Superior temporal gyrus (tissue), 1 donor: ENCODE measurements at regions not wholly inside any gene's neighbourhood (a gene's known extent, or its start where the extent isn't known, plus 50 kb on each side); places are given as distances from the start of the nearest gene placed in this dataset.

Source experiments
- DNase-seq: peaks from one replicate; pipeline ENCODE4 v3.0.0-alpha.2; 2016; ENCODE audit errors: extremely low spot score

- DNase-seq: no peak
These were observed 596.1 kb downstream of the IRX1 start for GRCh38 chr5:4191703-4192102.

GRCh38 chr5:4192111-4192510 lies 596.5 kb downstream of the IRX1 start:
- no peak for DNase-seq

- DNase-seq: no peak
These were observed 601.1 kb downstream of the IRX1 start for GRCh38 chr5:4196744-4197143.

DNA sequence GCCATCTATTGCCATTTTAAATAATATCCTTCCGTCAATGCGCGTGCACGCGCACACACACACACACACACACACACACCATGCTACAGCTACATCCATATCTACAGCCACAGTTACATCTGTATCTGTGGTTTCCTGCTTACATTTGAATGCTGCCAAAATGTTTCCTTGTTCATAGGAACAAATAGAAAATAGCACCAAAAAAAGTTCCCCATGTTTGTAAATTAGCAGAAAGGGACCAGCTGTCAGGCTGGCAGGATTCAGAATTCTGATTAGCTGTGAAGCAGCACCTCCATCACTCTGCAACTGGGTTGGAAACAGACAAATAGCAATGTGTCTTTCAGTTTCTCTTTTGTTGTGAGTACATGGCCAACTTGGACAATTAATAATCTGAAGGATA lies 601.5 kb downstream of the IRX1 start:
- DNase-seq: peak; percentile 14

GRCh38 chr5:4198461-4198860 lies 602.8 kb downstream of the IRX1 start:
- DNase-seq: no peak

DNA sequence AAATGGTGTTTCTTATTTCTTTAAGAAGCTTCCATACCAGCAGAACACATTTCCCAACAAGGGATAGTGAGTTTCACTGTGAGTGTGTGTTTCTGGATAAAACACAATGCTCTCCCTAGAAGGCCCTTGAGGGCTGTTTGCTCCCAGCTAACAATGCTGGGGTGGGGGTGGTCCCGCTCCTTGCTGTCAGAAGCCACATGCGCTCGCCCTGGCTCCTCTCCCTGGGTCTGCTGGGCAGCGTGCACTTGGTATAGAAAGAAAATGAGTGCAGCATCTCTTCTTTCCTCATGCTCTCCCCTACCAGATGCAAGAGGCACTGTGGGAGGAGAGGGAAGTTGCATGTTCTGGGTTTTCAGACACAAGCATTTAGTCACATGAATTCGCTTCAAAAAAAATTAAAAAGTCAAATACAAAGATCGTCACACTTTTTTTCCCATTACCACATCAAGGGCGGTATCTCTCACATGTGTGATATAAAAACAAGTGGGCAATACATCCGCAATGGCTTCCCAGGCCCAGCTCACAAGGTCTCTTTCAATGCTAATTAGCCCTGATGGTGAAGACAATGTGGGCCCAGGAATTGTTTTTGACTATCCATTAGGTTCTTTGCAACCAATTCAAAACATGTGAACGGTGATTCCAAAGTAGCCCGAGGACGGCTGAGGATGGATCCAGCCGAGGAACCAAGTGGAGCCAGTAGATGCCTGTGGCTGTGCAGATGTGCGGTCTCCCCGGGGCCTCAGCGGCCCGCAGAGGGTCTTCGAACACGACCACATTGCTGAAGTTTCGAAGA lies 603.6 kb downstream of the IRX1 start:
- no peak for DNase-seq

- no peak for DNase-seq
These were observed 607.5 kb downstream of the IRX1 start for GRCh38 chr5:4203146-4203545.

DNA sequence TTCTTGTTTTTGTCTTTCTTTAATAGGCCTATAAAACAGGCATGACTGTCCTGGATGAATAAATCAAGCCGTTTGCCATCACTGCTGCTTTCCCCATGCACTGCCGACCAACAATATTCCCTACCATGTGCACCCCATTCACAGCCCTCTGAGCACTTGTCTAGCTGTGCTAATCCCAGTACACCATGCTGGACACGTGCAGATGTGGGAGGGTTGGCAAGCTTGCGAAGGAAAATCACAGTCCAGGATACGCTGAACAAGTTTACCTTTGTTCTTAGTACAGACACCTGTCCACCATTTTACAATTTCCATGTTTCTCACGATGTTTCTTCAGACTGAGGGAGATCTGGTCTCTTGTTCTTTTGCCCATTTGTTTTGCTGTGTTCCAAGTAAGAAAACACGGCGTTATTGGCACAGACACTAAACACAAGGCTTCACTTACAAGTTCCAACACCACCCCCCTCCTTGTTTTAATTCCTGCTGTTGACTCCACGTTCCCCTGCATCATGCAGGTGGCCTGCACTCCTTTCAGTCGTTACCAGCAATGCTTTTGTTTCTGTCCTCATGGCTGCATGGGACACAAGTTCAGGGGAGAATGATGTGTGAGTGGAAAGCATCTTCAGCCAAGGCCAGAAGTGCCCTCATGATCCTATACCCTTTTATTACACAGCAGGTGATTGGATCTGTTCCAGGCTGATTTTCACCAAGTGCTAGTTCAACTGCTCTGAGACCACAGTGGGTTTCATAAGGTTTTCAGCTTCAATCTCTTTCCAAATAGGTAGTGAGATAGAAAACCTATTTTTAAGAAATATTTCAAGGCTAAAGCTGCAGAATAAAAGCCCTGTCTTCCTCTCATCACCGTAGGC lies 608.9 kb downstream of the IRX1 start:
- DNase-seq: peak; percentile 32

DNA sequence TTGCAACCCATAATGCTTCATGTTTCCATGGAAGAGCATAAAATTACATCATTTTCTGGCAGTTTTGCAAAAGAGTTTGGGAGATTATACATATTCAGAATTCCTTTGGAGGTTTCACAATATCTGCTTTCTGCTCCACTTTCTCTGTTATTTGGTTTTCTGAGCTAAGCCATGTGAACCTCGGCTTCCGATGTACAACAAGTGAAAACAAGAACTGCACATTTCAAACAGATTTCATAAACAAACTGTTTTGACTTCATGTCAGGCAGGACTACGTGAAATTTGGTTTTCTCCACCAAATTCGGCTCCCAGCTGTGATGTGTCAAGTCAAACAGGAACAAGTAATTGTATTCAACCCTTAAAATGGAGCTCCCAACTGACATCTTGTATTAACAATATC lies 609.8 kb downstream of the IRX1 start:
- DNase-seq: peak; percentile 72

GRCh38 chr5:4206127-4206526 lies 610.5 kb downstream of the IRX1 start:
- no peak for DNase-seq

DNA sequence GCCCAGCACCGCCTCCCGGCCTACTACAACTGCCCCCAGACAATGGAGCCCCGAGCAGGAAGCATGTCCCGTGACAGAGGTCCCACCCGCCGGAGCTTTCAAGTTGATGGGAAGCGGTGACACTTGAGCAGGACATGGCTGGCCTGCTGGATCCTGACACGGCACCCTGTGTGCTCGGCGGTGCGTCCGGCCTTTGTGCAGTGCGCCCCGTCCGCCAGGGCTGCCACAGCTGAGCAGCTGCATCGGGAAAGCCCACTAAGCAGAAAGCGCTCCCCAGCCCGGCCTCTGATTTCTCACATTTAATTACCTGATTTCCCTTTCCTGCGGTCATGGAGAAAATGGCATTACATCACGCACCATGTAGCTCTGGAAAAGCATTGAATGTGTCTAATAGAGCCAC lies 611.9 kb downstream of the IRX1 start:
- no peak for DNase-seq

GRCh38 chr5:4208537-4208936 lies 612.9 kb downstream of the IRX1 start:
- no peak for DNase-seq

- no peak for DNase-seq
These were observed 613.4 kb downstream of the IRX1 start for GRCh38 chr5:4208996-4209395.

- no peak for DNase-seq
These were observed 616.6 kb downstream of the IRX1 start for GRCh38 chr5:4212071-4212739.

DNA sequence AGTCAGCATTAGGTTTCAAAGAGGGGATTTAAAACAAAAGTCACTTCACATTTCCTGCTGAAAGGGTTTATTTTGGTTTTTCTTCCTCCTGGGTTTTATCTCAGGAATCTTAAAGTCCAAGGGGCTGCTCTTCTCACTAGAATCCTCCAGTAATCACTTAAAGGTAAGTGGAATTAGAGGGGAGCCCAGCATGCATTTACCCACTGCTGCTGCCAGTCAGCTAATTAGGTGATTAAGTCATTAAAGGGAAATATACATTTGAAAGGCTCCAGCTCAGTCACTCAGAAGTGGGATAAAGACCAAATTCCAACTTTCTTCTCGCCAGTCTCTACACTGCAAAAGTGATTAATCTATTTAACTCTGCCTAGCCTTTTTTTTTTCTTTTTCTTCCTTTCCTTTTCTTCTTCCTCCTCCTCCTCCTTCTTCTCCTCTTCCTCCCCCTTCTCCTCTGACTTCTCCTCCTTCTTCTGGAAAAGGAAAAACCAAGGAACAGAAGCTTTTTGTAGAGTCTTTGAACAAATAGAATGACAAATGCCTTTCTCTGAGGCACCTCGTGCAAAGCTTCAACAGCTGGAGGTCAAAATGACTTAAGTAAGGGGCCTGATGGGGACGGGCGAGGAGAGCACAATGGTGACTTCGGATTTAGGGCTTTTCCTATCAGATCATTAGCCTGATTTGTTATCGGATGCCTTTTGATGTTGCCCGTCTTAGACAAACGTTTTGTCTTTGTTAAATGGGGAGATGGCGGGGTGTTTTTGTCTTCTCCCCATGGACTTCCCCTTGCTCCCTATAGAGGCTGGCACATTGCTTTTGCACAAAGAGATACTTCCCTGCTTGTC lies 617.6 kb downstream of the IRX1 start:
- no peak for DNase-seq

GRCh38 chr5:4215143-4215542 lies 619.5 kb downstream of the IRX1 start:
- DNase-seq: no peak

- peak; percentile 42 for DNase-seq
These were observed 620.5 kb downstream of the IRX1 start for GRCh38 chr5:4216142-4216541.

DNA sequence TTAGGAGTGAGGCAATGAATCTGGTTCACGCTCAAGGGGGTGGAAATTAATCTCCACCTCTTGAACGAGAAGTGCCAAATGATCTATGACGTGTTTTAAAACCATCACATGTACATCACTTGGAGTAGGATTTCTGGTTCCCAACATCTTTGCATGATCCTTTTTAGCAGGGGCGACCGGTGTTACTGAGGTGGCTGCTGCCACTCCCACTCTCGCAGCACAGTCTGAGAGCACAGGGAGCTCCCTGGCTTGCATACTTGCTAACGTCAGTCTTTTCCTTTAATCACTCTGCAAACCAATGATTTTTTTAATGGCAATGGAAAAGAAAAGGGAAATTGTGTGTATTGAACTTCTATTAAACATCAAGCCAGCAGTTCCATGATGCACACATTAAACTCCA lies 624.4 kb downstream of the IRX1 start:
- no peak for DNase-seq

- no peak for DNase-seq
These were observed 625.4 kb downstream of the IRX1 start for GRCh38 chr5:4221048-4221447.

DNA sequence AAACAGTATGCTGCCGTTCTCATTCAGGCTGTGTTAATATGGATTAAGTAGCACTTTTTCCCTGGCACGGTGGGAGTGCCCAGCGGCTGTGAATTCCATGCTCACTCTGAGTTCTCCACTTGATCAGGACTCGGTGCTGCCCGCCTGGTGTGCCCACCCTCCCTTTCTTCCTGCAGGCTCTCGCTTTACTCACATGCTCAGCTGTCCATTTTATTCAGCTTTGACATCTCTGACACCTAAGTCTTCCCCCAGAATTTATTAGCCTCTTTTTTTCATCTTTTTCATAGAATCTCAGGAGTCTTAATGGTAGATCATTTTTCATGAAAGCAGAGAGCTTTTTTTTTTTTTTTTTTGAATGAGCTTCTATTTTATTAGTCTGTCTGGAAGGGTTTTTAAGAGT lies 626.5 kb downstream of the IRX1 start:
- no peak for DNase-seq

GRCh38 chr5:4222821-4223220 lies 627.2 kb downstream of the IRX1 start:
- no peak for DNase-seq

DNA sequence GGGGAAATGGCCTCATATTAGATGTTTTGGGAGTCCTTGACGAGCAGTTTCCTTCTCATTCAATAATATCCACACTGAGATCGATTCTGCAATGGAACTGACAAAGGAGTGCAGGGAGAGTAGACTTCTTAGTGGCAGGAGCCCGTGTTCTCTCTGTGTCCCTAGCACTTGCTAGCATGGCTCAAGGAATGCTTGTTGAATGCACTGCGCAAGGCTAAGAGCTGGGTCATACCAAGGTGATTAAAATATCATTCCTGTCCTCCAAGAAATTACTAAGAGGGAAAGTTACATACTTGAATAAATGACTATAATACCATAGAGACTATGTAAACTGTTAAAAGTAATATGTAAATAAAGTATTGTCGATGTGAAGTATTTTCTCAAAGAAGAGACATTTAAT lies 630.1 kb downstream of the IRX1 start:
- DNase-seq: no peak
